KG1 (cell line): ENCODE measurements at regions not wholly inside any gene's neighbourhood (a gene's known extent, or its start where the extent isn't known, plus 50 kb on each side); places are given as distances from the start of the nearest gene placed in this dataset.

Experiments used
- DNase-seq: peaks from one replicate; lab custom pipeline; 2025; lab: John Stamatoyannopoulos, UW

DNA sequence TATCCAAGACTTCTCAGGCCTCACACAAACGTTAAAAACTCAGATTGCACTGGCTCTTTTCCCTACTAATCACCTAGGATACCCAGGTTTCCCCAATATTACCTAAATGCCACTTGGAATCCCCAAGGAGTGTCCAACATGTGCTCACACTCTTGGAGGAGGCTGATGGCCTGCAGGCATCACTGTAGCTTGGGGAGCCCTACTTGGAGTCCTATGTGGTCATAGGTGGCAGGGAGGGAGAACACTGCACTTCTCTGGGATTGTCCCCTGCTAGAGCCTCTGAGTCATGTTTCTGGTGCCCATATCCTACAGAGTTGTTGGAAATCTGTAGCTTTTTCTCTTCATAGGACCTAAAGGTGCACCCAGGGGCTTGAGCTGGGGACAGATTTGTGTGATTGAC, 433.7 kb downstream of the ARHGEF28 start:
- DNase-seq, result no peak

DNA sequence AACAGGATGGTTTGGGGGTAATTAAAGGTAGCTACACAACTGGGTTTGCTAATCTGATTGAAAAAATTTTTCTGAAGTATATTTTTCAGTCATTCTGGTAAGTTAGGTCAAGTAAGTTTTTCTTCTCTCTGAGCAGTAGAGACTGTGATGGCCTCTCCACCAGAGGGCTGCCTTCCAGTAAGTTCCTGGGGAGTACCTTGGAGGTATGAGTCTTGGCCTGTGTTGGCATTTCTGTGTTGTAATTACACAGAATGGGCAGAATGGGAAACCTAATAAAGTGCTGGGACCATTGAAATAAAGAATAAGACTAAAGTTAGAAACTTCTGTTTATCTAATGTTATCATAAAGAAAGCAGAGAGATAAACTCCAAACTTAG, 430.8 kb downstream of the ARHGEF28 start:
- DNase-seq, result no peak

DNA sequence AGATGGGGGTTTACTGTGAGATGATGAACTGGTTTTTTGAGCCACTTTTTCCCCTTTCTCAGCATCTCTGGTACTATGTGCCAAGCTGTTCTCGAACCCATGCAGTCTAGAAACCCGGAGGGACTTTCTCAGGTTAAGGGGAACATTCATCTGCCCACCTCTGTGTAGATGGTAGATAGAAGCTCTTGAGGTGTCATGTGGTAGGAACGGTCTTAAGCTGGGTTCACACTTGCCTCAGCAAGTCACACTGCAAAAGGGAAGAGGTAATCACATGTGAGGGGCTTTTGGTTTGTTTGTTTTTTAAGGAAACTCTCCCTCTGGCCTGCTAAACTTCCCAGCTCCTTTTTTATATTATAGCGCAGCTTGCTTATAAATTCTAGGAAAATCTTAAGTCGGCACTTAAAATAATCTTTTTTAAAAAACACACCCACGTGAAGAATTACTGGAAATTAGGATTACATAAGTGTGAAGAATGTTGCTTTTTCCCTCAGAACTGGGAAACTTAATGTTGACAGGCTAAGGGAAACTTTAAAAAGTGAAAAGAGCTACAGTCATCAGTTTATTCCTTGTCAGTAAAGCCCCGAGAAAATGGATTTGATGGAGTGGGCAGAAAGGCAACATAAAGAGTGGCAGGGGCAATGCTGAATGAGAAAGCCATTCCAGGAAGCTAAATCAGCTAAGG, 430.3 kb downstream of the ARHGEF28 start:
- DNase-seq, result no peak

DNA sequence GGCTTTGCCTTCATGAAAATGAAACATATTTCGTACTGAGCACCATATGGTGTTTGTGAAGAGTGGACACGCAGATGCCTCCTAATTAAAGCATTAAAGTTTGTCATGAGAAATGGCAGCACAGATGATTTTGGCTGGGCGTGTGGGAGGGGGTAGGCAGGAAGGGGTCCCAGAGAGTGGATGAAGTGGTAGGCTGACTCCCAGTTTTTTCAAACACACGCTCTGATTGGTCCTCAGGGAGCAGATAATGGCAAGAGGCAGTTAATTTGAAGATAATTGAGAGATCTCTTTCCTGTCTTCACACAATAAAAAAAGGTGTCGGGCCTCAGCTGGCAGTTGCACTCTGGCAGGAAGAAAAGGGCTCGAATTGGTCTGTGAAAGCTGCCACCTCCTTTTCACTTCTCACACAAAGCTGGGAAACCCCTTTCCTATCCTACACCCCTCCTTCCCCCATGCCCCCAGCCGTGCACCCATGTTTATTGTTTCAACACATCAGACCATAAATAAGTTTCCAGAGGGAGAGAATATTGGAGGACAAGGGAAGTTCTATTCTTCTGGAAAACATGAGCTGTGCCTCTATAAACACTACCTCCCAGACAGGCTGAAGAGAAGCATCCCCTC, 429.6 kb downstream of the ARHGEF28 start:
- DNase-seq, result no peak

DNA sequence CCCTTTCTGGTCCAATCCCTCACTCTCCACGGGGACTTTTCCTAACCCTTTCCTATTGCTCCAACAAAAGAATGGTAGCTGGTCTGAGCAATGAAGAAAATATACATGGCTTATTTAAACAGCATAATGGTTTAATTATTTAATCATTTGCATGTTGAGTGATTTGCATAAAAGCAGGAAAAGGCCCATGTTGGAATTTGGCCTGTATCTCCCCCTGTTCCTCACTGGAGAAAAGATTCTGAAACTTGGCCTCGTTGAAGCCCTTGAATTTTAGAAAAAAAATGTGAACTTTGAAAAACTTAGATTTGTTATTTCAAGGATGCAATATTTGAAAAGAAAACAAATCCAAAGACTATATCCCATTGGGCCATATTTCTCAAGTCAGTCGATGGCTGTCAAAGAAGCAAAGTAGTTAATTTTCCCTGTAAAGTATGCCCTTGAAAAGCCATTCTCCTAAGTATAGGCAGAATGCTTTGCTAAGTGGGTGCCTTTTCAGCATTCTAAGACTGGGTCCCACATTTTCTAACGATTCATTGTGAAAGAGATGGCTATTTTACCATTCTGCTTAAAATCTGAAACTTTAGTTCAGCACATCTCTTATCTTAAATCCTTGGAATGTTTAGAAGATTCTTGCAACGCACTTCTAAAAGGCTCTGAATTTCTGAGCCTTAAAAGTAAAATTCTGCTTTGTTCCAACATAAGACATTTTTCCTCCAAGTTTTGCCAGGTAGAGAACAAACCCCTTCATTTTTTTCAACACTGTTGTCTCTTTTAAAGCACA, 428.8 kb downstream of the ARHGEF28 start:
- no peak for DNase-seq

DNA sequence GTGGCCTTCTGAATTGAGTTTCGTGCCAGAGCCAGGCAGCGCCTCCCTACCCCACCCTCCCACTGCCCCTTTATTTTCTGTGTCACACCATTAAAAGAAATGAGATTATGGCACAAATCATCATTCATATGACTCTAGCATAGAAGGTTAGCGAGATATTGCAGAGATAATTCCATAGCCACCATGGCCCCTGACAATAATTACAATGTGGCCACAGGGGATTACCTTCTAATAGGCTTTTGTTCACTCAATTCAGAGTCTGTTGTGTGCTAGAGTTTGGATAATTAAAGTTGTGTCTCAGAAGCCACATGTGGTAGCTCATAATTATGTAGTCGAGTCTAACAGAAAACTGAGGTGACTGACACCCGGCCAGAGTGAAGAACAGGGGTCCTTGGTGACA, 428.1 kb downstream of the ARHGEF28 start:
- no peak for DNase-seq

DNA sequence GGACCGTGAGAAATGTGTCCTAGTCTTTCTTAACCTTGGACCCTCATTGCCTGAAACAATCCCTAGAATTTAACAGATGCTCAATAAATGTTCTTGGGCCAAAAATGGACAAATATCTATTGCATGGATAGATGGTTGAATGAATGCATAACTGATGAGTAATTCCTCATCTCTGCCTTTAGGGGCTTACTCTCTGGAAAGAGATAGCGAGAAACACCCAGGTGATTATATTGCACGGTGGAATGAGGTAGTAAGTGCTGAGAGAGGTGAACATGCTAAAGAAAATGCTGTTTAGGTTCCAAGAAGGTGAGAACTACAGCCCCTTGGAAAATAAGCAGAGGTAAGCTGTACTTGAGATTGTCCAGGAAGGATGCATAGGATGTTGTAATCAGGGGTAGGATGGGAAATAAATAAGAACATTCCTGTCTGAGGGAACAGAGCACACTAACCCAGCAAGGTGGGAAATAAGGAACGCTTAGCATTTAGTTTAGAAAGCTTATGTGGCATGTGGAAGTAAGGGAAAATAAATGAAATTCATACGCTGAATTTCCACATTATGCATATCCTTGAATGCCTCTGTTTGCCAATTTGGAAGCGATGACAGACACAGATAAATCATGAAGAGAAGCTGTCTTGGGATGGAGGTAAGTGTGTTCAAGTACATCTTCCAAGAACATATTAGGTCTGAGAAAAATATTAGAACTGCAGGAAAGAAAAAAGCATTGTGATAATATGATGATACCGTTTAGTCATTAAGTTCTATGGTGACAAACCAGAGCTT, 426.6 kb downstream of the ARHGEF28 start:
- DNase-seq, result no peak

DNA sequence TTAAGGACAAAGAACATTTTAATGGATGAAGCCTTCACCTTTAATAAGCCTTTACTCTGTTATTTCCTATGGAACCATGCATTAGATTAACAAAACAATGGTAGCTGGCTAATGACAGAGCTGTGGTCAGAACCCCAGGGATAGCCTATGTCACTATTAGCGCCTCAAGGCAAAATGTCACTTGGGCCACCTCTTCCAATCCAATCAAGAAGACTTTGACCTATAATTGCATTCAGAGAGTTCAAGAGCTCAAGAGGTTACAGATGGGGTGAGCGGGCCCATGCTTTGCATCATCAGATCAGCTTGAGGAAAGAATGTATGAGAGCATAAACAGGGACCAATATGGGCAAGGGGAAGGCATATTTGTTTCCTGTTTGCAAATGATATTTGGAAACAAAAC, 425.1 kb downstream of the ARHGEF28 start:
- DNase-seq, result no peak

DNA sequence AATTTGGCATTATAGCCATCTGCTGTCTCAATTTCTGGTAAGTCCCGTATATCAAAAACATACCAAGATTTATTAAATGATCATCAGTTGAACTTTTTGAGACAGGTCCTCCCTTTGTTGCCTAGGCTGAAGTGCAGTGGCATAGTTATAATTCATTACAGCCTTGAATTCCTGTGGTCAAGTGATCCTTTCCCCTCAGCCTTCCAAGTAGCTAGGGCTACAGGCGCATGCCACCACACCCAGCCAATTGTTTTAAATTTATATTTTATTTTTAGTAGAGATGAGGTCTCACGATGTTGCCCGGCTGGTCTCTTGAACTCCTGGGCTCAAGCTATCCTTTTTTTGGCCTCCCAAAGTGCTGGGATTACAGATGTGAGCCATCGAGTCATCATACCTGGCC, 418.9 kb downstream of the ARHGEF28 start:
- DNase-seq, result no peak

DNA sequence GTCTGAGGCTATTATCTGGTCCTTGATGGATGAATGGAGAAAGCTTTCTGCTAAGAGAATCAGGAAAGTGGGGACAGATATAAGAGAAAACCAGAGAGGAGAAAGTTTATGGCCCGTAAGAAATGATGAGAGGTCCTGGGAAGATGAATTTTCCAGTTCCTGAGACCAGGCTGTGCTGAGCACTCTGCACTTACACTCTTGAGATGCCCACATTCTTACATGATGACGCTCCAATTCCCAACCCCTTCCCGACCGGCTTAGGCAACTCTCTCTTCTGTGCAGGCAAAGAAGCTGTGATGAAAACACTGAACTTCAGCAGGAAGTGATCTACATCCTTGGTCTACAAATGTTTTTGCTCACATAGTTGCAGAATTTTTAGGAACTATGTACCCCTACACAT, 417.0 kb downstream of the ARHGEF28 start:
- no peak for DNase-seq

DNA sequence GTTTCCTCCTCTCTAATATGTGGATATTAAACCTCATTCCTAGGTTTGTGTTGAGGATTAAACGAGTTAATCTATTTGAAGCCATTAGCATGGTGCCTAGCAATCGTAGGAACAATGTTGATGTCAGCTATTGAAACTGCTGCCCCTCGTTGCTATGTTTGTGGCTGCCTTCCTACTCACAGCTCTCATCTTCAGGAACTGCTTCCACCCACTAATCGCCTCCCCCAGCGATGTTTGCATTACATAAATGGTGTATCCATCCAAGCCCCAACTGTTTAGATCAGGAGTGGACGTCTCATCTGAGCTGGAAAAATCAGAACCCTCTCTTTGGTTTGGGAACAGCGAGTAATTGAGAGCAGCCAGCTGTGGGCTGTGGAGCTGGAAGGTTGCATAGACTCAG, 416.6 kb downstream of the ARHGEF28 start:
- no peak for DNase-seq

DNA sequence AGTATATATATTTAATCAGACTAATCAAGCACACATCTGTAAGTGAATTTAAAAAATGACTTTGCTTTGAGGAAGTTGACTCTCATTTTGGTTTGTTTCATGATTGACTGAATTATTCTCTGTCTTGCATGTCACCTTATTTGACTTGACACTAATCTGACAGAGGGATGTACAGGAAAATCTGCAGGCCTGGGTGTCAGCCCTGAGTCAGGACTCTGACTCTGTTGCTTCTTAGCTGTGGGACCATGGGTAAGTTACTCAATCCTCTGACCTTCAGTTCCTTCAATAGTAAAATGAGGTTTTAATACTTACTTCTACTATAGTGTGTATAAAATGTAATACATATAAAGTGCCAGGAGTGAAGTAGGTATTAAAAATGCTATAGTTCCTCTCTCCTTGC, 415.9 kb downstream of the ARHGEF28 start:
- DNase-seq, result no peak

DNA sequence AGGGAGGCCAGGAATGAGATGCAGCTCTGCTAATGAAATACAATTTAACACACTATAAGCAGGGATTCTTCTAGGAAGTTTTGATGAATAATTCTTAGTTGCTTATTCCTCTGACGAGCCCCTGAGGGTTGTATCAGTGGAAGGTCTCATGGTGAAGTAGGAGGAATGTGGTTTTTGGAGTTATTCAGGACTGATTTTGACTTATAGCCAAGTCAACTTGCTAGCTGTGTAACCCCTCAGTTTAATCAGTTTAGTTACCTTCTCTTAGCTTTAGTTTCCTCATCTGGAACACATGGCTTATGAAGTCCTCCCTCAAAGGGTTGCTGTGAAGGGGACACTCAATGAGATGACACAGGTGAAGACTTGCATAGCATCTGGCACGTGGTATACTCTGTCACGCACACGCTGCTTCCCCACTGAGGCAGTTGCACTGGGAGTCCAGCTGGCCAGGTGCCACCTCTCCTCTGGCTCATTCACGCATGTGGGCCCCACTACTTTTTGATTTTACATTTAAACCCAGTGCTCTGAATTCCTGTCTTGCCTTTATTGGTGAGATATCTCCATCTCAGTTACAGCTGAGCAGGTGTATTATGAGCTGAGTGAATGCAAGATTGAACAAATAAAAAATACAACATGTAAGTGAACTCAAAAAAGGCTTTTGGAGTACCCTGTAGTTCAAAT, 415.0 kb downstream of the ARHGEF28 start:
- DNase-seq, result no peak

DNA sequence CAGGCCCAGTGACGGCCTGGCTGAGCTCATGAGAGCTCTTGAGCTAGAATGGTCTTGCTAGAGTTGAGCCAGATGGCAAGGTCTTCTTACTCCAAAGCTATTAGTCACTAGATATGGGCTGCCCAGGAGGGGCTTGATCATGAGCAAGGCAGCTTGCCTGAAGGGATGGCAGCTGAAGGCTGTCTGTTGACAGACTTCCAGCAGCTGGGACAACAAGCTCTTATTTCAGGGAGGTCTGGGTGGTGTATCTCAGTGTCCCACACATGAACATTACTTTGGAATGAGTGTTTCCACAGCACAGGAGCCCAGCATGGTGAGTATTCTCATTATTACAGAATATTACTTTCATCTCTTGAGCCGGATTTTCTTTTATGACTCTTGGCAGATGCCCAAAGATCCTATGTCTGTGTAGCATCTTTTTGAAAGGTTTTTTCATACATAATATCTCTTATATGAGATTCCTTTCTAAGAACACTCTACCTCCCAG, 414.1 kb downstream of the ARHGEF28 start:
- no peak for DNase-seq

DNA sequence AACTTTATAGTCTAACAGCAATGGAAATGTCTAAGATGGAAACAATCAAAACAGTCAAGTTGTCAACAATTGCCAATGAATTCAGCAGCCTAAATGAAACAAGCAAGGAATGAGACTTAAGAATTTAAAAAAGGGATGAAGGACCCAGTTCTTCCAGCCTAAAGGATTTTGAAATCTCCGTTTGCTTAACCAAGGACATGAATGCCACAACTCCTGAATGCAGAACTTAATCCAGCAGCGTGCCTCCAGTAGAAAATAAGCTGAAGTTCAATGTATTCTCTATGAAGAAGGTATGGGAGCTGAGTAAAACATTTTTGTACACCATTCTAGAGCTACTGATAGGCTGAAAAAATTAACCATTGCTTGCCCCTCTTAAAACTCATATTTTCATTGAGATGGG, 411.3 kb downstream of the ARHGEF28 start:
- DNase-seq, result no peak

DNA sequence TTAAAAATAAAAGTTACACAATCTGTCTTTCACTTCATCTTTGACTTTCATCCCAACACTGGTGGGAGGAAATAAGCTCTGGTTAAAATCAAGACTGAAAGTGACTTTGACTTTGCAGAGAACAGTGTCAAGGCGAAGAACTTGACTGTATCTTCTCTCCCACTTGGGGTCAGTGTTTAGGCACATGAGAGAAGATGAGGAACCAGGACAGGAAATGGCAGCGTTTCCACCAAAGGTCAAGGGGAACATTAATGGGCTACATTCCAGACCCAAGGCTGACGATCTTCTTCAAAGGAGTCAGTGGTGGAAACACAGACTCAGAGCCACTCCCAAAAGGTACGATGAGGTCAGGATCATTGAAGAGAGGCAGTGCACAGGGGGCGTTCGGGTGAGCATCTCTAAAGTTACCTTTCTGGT, 409.5 kb downstream of the ARHGEF28 start:
- no peak for DNase-seq

DNA sequence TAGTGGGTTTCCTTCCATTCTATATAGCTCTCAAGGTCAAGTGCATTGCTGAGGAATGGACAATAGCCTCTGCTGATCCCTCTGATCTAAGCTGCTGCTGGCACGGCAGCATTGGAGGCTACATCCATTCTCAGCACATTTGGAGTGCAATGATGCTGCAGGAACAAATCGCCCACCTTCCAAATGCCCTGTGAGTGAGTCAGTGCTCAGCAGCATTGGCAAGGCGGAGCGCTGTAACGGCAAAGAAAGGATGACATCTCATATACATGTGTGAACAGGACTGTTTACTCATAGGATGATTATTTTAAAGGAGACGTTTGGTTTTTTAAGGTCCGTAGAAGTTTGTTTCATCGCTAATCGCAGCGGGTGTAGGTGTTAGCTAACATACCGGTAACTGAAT, 408.7 kb downstream of the ARHGEF28 start:
- DNase-seq, result no peak

DNA sequence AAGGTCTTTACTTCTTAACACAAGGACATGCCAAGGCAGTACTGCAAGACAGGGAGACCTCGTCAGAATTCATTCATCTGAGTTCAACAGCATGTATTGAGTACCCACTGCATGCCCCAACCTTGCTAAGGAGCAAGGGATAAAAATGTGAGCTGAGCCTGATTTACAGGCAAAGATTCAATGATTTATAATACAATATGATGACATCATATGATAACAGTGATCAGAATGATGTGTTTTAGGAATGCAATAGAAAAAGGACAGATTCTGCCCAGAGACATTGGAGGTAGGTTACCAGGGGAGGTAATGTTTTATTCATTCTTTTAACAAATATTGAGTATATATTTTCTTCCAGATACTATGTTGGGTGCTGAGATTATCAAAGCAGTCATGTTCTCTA, 406.6 kb downstream of the ARHGEF28 start:
- DNase-seq, result no peak

DNA sequence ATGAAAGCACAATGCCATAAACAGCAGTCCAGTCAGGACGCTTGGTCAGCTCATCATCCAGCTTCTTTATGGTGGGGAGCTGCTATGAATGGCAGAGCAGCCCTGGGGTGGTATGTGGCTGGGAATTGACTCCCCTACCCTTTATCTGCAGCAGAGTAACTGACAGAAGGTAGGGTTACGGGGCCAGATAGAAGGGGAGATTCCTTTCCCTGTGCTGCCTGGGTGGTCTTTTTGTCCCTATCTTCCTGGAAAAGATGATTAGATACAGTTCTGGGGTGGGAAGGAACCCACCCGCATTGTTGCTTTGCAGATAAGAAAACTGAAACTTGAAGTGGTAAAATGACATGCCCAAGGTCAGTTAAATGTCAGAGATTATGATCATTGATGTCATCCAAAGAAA, 405.5 kb downstream of the ARHGEF28 start:
- DNase-seq, result no peak

DNA sequence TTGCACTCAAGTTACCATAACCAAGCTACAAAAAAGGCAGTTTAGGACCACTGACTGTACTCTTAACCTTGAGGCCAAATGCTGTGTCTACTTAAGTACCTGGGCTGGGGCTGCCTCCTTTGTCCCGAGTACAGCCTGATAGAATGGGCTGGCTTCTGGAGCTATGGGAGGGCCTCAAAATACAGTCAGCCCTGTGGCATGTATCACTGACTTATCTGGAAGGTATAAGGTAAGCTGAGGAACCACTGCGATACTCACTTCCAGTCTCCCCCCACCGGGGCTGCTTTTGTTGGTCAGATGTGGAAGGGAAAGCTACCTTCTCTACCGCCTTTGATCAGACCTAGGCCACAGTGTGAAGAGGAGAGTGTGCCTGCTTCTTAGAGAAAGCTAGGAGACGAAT, 404.8 kb downstream of the ARHGEF28 start:
- DNase-seq, result no peak

DNA sequence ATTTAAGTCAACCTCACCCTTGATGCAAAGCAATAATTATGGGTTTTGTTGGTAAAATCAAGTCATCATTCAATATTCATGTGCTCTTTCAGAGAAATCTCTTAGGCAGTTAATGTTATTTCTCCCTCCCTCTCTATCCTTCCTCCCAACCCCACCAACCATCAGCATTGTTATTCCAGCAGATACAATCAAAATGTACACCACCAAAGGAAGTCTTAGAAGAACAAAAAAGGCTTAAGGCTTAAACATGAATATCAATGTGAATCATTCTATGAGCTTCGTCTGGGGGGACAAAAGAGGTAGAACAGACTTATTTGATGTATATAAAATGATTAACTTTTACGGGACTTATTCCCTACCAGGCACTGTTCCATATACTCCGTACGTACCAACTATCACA, 404.4 kb downstream of the ARHGEF28 start:
- no peak for DNase-seq

DNA sequence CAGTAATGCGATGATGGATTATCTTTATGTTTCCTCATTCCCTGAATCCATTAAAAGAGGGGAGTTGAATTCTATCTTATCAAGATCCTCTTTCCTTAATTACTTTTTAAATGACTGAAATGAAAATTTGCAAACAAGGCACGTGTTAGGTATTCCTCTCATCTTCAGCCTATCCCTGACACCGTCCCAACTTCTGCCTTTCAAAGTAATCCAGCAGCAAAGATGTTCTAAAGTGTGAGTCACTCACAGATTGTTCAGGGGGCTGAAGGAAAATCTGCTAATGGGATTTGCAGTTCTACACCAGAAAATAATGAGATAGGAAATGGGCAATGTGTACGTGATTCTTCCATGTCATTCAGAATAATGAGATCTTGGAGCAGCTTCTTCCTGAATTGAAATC, 403.0 kb downstream of the ARHGEF28 start:
- no peak for DNase-seq
